GM18868 (cell line): ENCODE measurements at regions not wholly inside any gene's neighbourhood (a gene's known extent, or its start where the extent isn't known, plus 50 kb on each side); places are given as distances from the start of the nearest gene placed in this dataset.

ENCODE experiments used
- ATAC-seq: cut with Tn5 transposase; IDR thresholded peaks from one replicate; pipeline ENCODE4 v1.9.1; 2021; ENCODE audit warnings: mild to moderate bottlenecking, moderate library complexity; ENCODE audit not compliant: unreplicated experiment

DNA sequence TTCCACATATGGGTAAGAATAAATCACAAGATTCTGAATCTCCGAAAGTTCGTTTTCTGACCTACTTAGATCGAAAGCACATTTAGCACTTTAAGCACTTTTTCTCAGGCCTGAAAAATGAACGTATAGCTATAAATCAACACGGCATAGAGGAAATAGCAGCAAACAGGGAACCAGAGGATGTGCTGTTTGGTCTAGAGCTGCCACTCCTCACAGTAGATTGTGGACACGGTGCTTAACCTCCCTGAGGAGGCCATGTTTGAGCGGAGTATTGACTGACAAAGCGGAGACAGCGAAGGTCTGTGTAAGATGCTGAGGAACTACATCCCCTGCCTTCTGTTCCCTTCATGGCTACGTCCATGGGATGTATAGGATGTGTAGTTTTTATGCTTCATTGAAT lies 452.8 kb upstream of the NCAM2 start:
- ATAC-seq = no peak

DNA sequence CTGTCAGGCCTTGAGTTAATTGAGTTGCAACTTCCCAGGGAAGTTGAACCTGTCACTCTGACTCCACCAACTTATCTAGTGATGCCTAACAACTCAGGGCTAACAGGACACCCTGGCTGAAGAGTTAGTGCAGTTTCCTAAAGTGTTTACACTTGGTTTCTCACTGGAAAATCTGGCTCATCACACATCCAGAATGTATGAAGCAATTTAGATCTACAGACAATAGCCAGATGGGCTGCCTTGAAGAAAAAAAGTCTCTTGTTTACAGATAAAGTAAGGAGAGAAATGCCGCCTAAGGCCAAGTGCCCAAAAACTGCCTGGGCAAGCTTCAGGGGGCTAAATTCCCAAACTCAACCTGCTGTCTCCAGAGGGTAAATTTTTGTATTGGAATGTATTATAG lies 446.3 kb upstream of the NCAM2 start:
- no peak for ATAC-seq

DNA sequence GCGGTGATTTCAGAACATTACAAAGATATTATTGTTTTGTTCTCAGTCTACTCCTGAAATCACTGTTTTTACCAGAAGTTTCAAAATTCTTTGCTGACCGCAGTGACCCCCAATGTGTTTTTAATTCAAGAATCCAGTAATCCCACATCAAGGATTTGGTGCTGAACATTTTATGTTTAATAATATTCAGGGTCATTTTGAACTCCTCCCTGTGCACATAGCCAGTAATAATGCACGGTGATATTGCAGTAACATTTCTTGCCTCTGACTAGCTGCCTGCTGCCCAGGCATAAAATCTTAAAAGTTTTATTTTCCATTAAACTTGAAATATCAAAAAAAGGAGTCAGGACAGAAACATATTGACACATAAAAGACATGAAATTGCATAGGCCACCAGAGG lies 443.4 kb upstream of the NCAM2 start:
- ATAC-seq = no peak

DNA sequence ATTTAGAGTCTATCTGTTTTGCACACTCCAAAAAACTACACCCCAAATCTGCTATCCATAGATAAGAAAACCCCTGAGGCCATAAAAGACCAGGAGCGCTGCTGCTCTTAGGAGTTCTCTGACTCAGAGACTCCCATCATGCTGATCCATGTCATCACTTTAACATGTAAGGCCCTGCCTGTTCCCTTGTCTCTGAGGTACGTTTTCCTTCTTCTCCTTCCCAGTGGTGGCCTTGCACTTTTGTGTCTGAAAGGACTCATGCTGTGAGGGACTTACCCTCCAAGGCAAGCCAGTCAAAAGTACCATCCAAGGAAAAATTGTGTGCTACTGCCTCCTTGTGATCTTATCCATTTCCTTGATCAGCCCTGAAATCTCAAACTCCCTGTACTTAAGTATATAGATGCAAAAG lies 427.4 kb upstream of the NCAM2 start:
- no peak for ATAC-seq

DNA sequence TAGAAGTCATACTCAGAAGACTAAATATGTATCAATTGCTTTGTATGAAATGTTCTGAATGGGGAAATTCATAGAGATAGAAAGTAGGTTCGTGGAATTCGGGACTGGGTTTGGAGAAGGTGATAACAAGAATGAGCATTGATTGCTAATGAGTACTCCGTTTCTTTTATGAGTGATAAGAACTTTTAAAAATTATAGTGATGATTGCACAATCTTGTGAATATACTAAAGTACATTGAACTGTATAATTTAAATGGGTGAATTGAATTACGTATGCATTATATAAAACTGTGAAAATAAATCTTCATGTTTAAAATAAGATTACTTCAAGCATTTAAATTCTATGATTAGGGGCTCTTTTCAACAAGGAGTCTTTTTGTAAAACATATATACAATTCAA lies 425.6 kb upstream of the NCAM2 start:
- ATAC-seq = no peak

DNA sequence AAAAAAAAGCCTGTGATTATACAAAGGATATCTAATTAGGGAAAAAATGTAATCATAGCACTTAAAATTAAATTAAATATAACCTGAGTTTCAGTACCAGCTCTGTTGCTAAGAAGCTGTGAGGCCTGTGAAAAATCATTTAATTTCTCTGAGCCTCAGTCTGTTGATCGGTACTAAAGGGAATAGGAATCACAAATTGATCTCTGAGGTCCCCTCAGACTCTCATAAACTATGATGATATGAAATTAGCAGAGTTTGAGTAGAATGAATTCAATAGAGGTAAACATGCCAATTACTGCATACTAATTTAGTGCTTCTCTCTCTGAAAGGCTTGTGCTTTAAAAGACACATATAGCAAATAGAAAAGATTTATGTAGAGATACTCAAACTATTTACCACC lies 416.8 kb upstream of the NCAM2 start:
- ATAC-seq = no peak

DNA sequence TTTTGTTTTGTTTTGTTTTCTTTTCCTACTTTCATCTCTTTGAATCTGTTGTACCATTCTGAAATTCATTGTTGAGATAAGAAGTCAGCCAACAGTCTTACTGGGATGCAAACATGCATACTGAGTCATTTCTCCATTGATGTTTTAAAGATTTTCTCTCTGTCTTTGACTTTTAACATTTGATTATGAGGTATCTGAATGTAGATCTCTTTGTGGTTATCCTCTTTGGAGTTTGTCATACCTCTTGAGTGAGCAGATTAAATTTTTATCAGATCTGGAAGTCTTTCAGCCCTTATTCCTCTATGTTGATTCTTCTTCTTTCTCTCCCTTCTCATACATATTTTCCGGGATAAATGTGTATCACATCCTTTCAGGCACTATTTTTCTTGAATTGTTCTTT lies 406.9 kb upstream of the NCAM2 start:
- no peak for ATAC-seq

DNA sequence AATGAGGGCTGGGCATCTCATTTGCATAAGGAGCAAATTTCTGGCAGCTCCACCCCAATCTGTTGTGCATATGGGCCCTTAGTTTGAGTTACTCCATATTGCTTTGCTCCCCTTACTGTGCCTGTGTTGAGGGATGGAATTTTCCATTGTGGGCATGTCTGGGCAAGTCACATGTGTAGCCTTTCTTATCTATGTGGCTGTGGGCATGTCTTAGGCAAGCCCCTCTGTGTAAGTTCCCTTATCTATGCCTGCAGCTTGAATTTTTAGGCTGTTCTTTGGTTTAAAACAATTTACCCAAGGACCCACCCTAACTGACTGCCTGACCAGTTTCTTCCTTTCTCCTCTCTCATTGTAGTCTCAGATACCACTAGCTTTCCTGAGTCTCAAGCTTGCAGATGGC lies 405.7 kb upstream of the NCAM2 start:
- ATAC-seq = no peak

DNA sequence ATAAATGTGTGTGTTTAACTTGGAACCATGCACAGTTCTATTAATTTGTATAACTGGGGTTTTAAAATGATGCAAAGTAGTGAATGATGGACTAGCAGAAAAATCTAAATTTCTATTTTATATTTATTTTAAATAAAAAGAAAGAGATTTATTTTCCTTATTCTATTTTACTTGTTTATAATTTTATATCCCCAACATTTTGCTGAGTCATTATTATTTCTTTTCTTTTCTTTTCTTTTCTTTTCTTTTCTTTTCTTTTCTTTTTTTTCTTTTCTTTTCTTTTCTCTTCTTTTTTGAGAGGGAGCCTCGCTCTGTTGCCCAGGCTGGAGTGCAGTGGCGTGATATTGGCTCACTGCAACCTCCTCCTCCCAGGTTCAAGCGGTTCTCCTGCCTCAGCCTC lies 395.0 kb upstream of the NCAM2 start:
- no peak for ATAC-seq

DNA sequence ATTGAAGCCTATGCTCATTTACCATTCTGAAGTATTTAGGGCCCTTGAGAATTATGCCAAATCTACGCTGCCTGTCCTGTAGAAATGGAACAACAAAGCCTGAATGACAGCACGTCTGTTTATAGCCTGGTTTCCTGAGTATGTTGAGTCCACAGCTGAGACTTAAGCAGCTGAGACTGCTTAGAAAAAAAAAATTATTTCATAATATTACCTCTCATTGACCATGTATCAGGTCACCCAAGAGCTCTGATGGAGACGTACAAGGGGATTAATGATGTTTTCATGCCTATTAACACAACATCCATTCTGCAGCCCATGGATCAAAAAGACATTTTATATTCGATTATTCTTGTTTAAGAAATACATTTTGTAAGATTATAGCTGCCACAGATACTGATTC lies 387.2 kb upstream of the NCAM2 start:
- ATAC-seq = no peak

DNA sequence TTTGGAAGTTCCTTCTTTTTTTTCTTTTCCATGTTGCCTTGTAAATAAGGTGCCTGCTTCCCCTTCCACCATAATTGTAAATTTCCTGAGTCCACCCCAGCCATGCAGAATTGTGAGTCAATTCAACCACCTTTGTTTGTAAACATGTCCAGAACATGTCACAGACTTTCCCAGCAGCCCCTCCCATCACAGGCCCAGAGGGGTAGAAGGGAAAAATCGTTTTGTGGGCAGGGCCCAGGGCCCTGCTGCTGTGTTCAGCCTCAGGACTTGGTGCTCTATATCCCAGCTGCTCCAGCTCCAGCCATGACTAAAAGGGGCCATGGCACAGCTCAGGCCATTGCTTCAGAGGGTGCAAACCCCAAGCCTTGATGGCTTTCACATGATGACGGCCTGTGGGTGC lies 384.6 kb upstream of the NCAM2 start:
- ATAC-seq = no peak

DNA sequence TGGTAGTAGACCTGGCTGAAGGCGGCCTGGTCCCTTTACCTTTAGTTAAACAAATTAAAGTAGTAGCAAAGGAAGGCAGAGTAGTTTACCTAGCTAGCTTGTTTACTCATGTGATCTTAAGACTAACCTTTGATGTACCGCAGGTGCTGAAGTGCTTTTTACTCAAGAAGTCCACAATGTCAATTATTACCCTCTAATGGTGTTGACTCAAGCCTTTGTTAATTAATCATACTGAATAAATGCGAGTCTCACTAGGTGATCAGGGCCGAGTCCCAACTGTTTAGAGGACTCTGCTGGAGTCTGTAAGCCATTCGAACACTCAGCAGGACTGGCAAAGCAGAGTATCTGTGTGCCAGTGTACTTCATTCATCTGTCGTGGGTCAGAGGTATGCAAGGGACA lies 381.1 kb upstream of the NCAM2 start:
- no peak for ATAC-seq

DNA sequence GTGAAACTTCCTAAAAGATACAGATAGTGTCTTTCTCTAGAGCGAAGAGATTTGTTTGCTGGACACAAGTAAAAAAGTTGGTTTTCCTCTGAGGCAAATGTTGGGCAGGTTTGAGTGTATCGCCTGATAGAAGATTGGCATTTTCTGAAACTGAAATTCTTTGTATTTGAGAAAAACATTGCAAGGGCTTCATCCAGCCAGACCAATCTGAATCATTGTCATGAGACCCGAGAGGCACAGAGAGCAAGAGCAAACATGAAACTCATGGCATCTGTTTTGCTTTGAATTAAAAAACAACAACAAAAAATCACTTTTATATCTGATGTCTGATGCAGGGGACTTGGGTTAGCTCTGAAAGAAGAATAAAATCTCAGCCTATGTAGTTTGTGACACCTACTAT lies 379.3 kb upstream of the NCAM2 start:
- ATAC-seq = no peak

DNA sequence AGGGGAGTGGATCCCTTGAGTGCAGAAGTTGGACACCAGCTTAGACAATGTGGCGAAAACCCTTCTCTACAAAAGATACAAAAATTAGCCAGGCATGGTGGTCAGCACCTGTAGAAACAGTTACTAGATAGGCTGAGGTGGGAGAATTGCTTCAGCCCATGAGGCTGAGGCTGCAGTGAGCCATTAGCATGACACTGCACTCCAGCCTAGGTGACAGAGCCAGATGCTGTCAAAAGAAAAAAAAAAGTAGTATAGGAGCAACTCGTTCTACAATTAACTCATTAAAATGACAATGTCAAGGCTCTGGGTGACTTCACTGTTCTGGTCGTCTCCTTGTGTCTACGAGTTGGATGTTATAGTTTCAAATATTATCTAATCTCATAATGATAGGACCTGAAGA lies 370.6 kb upstream of the NCAM2 start:
- no peak for ATAC-seq

DNA sequence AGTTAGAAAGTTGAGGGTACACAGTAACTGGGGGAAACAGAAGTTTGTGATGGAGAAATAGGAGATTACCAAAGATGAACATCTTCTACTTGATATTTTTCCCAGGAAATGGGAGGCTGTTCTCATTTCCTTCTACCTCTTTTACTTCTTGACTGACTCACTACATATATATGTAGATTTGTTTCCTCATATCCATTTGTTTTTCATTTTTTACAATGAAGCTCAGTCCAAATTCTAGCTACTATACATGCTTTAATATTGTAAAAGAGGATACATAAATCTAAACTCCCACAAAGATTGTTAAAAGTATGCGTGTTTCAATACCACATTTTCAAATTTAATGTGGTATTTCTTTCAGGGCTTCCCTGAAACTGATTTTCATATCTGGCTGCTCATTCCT lies 366.6 kb upstream of the NCAM2 start:
- ATAC-seq = no peak

DNA sequence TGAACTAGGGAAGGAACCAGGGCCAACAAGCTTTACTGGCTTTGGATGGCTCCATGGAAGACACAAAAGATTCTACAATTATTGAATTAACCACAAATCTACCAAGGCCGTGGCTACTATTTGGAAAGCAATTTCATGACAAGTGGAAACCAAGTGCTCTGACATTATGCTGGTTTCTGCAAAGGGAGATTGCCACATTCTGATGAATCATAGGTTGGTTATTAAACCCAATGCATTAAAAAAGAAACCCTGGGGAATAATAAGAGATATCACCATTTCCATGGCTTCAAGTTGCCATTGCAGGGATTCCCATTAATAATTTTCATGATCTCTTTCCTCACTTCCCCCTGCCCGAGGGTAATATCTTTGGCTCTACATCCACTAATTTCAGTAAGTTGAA lies 359.2 kb upstream of the NCAM2 start:
- no peak for ATAC-seq

DNA sequence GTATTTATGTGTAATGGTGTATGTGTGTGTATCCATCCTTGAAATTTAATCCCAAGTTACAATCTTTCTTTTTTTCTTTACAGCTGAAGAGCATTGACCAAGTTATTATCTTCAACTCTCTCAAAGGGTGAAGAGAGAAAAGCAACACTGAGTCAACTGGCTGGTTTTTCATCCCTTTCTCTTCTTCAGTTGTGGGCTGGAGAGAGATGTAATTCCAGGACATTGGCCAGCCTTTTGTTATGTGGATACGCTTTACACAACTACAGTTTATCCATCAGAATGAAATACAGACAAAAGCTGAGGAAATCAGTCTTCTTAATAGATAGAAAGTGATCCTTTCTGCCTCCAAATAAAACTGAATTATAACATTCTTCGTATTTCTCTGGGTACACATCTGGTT lies 357.0 kb upstream of the NCAM2 start:
- no peak for ATAC-seq

DNA sequence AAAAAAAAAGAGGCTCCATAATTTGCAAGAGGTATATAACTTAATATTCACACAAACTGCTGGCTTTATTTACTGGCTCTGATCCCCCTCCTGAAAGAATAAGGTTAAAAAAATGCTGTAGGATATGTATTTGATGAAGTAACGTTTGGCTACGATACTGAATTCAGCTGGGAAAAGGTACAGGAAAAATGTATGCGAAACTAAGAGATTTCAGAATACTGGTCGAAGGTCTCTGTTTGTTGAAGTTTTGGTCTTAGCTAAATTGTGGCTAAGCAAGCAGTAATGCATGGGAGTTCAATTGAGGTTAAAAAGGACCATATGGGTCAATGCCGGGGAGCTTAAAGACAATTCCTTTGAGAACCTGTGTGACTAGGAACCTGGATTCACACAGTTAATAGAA lies 355.5 kb upstream of the NCAM2 start:
- ATAC-seq = no peak

DNA sequence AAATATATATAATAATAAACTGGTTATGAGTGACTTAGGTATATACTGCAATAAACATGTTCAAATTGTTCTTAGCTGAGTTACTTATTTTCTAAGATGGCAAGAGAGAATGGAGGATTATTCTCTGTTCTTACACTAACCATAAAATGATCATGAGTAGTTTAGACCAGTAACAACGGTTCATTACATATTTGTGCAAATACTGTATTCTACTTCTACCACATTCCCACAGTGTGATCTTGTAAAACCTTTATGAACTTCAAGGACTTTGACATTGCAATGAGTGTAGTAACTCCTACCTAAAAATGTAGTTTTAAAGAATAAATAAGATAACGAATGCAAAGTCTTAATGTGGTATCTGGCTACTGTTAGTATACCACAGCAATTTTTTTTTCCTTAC lies 353.7 kb upstream of the NCAM2 start:
- no peak for ATAC-seq

DNA sequence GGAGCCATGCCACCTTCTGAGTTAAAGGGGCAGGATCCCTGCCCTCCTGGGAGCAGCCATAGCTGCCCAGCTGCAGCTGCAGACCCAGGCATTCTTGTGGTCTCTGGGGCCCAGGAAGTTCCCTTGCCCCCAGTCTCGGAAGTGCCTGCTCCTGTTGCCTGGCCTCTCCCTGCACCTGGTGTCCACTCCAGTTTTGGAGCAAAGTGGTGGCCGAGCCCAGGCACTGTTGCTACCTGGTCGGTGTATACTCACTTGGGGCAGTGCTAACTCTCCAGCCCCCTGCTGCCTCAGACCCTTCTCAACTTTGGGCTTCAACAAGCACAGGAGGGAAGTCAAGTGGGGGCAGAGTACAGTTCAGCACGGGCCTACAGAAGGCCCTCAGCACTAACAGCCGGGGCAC lies 352.9 kb upstream of the NCAM2 start:
- ATAC-seq = no peak

DNA sequence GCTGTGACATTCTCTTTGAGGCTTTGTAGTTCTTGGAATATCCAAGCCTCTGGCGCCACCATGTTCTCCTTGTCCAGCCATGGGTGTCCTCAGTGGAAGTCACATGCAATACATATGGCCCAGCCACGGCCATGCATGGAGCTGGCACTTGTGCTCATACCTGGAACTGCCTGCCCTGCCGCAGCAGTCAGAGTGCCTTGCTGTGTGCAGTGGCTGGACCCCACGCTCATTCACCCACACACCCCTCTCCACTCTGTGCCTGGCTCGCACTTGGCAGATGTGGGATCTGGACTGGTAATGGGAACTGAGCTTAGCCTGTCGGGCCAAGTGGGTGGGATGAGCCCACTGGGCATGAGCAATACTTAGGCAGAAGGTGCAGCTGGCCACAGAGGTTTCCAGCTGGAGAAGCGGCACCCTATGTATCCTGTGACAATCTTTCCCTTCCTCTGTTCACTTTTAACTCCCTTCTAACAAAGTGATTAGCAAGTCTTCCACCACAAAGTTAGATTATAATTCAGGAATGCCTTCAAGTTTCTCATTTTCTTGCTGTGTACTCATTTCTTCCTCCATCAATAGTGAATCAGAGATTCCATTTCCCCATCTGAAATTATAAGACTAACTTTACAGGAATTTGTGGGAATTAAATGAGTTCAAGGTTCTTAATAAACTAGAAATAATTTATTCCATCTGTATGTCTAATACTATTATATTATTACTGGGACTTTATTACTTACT lies 351.6 kb upstream of the NCAM2 start:
- ATAC-seq = no peak

DNA sequence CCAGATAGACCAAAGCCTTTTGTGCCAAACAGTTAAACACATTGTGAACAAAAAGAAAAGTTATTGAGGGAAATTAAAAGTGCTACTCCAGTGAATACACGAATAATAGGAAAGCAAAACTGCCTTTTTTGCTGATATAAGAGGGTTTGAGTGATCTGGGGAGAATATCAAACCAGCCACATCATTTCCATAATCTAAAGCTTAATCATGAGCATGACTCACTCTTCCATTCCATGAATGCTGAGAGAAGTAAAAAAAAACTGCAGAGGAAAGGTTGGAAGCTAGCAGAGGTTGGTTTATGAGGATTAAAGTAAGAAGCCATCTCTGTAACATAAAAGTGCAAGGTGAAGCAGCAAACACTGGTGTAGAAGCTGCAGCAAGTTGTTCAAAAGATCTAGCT lies 350.6 kb upstream of the NCAM2 start:
- no peak for ATAC-seq

DNA sequence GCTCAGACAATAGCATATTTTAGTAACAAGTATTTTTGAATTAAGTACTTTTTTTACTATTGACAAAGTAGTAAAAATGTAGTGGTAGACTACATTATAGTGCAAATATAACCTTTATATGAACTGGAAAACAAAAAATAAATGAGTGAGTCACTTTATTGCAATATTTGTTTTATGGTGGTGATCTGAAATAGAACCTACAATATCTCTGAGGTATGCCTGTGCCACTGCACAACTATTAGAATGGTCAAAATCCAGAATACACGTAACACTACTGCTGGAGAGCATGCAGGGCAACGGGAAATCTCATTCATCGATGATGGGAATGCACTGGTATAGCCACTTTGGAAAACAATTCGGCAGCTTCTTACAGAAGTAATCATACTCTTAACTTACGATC lies 349.0 kb upstream of the NCAM2 start:
- no peak for ATAC-seq

DNA sequence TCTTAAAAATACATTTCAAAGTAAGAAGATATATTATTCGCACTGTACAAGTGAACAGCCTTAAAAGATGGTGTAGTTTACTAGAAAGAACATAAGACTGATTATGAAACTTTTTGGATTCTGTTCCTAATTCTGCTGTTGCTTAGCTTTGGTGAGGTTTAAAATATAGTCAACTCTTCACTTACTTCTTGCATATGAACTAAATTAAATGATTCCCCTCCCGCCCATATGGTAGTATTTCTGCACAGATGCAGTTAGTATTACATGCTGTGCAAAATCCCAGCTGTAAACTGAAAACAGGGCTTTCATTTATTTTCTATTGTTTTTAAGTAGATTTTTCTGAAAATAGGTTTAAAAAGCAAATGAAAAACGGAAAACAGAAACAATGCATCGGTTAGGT lies 345.4 kb upstream of the NCAM2 start:
- ATAC-seq = no peak
